HFF-Myc (cell line): ENCODE measurements at regions not wholly inside any gene's neighbourhood (a gene's known extent, or its start where the extent isn't known, plus 50 kb on each side); places are given as distances from the start of the nearest gene placed in this dataset.

ENCODE experiments used
- DNase-seq: peaks from one replicate; pipeline ENCODE4 v3.0.0-alpha.2; 2011; ENCODE audit warnings: low read depth; ENCODE audit errors: extremely low read depth
- H3K4me3 ChIP-seq: replicated peaks from 2 replicates; pipeline ENCODE4 v1.5.1; 2011; ENCODE audit warnings: low read depth, mild to moderate bottlenecking, control low read depth, low read length
- TF ChIP-seq, protein P1 (sequence below): IDR thresholded peaks from 2 replicates; pipeline ENCODE4 v1.5.1; 2012; ENCODE audit warnings: mild to moderate bottlenecking, low read depth, low read length, control low read depth; ENCODE audit errors: missing control alignments

DNA sequence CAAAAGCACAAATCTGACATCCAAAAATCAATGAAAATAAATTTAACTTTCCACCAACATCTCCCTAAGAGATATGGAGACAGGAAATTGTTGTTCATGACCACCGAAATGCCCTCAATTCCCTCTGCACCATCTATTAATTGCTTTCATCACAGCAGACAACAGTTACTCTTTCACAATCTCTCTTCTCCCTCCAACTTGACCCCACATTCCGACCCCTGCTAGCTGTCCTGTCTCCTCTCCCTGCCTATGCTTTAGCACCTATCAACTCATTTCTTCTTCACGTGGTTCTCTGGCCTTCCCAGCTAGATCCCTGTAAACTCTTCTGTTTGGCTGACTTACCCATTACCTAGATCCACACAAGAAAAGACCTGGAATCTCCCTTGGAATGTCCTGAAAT lies 173.9 kb upstream of the ADAMTS9 start:
- DNase-seq: no peak
- H3K4me3 ChIP-seq: no peak overlapping the region
- TF ChIP-seq, protein P1, sequence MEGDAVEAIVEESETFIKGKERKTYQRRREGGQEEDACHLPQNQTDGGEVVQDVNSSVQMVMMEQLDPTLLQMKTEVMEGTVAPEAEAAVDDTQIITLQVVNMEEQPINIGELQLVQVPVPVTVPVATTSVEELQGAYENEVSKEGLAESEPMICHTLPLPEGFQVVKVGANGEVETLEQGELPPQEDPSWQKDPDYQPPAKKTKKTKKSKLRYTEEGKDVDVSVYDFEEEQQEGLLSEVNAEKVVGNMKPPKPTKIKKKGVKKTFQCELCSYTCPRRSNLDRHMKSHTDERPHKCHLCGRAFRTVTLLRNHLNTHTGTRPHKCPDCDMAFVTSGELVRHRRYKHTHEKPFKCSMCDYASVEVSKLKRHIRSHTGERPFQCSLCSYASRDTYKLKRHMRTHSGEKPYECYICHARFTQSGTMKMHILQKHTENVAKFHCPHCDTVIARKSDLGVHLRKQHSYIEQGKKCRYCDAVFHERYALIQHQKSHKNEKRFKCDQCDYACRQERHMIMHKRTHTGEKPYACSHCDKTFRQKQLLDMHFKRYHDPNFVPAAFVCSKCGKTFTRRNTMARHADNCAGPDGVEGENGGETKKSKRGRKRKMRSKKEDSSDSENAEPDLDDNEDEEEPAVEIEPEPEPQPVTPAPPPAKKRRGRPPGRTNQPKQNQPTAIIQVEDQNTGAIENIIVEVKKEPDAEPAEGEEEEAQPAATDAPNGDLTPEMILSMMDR: no peak

DNA sequence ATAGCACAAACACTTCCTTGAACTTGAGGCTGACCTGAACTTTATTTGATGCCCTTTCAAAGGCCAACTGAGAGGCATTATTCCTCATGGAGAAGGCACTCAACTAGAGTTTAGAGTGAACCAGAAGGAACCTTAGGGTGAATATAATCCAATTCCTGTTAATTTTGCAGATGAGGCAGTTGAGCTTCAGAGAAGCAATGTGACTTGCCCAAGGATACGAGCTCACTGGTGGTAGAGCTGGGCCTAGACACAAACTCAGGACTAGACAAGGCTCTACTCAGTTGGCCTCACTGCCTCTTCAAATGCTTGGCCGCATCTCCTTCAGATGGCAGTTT lies 172.7 kb upstream of the ADAMTS9 start:
- DNase-seq: no peak
- TF ChIP-seq, protein P1: no peak
- H3K4me3 ChIP-seq: no peak overlapping the region

DNA sequence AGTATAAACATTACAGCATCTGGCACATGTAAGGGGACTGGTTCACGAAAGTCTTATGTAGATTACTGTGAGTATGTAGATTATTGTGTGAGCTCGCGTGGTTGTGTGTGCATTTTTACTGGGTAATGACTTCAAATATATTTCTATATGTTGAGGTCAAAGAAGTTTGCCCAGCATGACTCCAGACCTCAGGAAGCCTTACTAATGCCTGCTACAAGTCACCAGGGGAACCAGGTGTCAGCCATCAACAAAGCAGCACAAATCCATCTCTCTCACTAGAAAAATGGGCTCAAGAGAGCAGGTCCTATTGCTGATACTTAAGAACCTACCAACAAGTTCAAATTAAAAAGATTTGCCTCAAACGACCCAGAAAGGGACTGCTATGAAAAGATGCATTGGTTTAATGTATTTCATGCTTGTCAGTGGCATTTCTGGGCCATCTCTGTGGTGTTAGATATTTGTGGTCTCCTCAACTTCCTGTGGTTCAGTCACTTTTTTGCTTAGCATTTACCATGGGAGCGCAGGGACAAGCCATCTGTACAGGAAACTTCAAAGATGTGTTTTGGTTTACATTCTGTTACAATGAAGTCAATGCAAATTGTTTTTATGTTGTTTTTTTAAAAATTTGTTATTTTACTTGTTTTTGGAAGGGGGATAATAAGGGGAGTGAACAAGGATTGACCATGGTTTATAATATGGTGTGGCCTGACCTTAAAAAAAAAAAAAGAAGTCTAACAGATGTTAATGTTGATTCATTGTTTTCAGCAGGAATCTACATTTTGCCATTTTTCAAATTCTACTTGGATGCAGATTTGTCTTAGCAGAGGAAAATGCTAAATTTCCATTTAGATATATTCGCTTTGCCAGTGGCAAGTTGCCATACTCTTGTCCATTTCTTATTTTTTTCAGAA lies 172.1 kb upstream of the ADAMTS9 start:
- peak; percentile 59 for DNase-seq
- H3K4me3 ChIP-seq: no peak overlapping the region
- TF ChIP-seq, protein P1: no peak

DNA sequence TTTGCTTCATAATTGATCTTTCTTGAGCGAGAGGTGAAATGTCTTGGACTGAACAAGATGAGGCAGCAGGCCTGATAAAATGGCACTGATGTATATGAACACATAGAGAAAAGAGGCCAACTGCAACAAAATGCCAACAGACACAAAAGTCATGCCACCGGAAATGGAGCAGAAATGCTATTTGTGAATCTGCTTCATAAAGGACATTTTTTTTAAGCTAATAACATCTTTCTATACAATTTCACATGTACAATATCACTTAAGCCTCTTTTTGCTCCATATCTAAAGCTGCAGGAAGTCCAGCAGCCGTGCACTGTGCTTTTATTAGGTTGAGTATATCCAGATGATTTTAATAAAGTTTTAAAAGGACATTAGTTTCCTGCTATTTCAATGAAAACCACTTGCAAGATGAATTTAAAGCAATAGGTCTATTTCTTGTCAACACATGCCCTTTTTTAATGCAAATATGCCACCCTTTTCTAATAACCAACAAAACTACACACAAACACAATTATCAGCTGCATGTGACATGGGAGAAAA lies 169.2 kb upstream of the ADAMTS9 start:
- TF ChIP-seq, protein P1: no peak
- DNase-seq: no peak
- no peak overlapping the region for H3K4me3 ChIP-seq

DNA sequence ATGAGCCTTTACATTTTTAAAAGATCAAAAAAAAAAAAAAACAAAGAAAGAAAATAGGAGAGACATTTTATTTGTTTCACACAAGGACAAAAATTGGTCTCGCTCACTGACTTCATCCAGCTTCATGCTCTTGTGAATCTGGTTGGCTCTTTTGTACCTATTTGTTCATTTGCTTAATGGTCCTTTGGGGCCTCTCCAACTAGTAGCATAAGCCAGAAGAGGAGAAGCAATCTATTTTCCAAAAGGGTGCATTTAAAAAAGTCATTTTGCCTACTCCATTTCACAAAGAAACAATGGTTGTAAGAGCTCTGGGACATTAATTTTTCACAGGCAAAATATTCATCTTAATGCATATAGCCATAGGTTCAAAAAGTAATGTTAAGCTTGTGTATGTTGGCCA lies 168.3 kb upstream of the ADAMTS9 start:
- no peak overlapping the region for H3K4me3 ChIP-seq
- DNase-seq: no peak
- TF ChIP-seq, protein P1: no peak

DNA sequence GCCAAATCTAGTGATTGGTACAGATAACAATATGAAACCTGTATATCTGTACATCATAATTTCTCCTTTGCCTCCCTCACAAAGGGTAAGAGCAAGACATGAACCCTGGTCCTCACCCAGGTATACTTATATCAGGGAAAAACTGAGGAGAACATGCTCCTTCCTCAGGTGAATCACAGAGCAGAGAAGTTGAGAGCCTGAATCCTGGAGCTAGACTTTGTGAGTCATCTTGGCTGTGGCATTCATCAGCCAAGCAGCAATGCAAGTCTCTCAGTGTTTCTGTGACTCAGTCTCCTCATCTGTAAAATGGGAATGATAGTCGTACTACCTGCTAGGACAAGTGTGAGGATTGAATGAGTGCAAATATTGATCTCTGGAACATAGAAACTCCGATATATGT lies 165.7 kb upstream of the ADAMTS9 start:
- TF ChIP-seq, protein P1: no peak
- no peak overlapping the region for H3K4me3 ChIP-seq
- DNase-seq: no peak
